Neural cell (in vitro differentiated cells): ENCODE measurements at regions not wholly inside any gene's neighbourhood (a gene's known extent, or its start where the extent isn't known, plus 50 kb on each side); places are given as distances from the start of the nearest gene placed in this dataset.
"Not testable (repeated sequence)": the region's sequence is repeated elsewhere in the genome, so short reads cannot be mapped to it uniquely, and the experiment has no call there.

Source experiments
- EP300 ChIP-seq: fragments of 450-650 bp; conservative IDR thresholded peaks from 2 replicates; pipeline ENCODE4 v1.6.1; 2014; ENCODE audit warnings: antibody characterized with exemption, mild to moderate bottlenecking, moderate library complexity; ENCODE audit not compliant: poor library complexity, severe bottlenecking
- EZH2 ChIP-seq: fragments of 200-600, 300-800 bp; shearing (Covaris generic), sonication (generic); IDR thresholded peaks from 2 replicates; pipeline ENCODE4 v1.6.1; 2014; ENCODE audit warnings: antibody characterized with exemption, low read length, borderline replicate concordance, mild to moderate bottlenecking; ENCODE audit not compliant: insufficient read depth, poor library complexity, severe bottlenecking
- MXI1 ChIP-seq: fragments of 450-650 bp; conservative IDR thresholded peaks from 2 replicates; pipeline ENCODE4 v1.6.1; 2014; ENCODE audit warnings: antibody characterized with exemption, mild to moderate bottlenecking; ENCODE audit not compliant: poor library complexity, severe bottlenecking
- POLR2AphosphoS5 ChIP-seq: IDR thresholded peaks from 2 replicates; pipeline ENCODE4 v1.6.1; 2012
- RAD21 ChIP-seq: fragments of 450-650 bp; conservative IDR thresholded peaks from 2 replicates; pipeline ENCODE4 v1.6.1; 2014; ENCODE audit warnings: antibody characterized with exemption, mild to moderate bottlenecking, moderate library complexity
- SMC3 ChIP-seq: fragments of 450-650 bp; conservative IDR thresholded peaks from 2 replicates; pipeline ENCODE4 v1.6.1; 2014; ENCODE audit warnings: antibody characterized with exemption, mild to moderate bottlenecking, moderate library complexity; ENCODE audit not compliant: poor library complexity
- TAF1 ChIP-seq: IDR thresholded peaks from 2 replicates; pipeline ENCODE4 v1.6.1; 2012; ENCODE audit warnings: low read depth
- TF ChIP-seq, protein P1 (sequence below): fragments of 450-650 bp; IDR thresholded peaks from 2 replicates; pipeline ENCODE4 v1.5.1; 2014; ENCODE audit warnings: antibody characterized with exemption, mild to moderate bottlenecking, moderate library complexity; ENCODE audit not compliant: poor library complexity, severe bottlenecking
- TF ChIP-seq, protein P2 (sequence below): IDR thresholded peaks from 2 replicates; pipeline ENCODE4 v1.6.1; 2012; ENCODE audit warnings: borderline replicate concordance

DNA sequence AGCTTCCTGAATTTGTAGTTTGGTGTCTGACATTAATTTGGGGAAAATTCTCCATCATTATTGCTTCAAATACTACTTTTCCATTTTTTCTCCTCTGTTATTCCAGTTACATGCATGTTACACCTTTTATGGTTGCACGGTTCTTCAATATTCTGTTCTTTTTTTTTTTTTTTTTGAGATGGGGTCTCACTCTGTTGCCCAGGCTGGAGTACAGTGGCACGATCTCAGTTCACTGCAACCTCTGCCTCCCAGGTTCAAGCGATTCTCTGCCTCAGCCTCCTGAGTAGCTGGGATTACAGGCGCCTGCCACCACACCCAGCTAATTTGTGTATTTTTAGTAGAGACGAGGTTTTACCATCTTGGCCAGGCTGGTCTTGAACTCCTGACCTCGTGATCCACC is 109.4 kb upstream of the XIST start:
- TF ChIP-seq, protein P1, sequence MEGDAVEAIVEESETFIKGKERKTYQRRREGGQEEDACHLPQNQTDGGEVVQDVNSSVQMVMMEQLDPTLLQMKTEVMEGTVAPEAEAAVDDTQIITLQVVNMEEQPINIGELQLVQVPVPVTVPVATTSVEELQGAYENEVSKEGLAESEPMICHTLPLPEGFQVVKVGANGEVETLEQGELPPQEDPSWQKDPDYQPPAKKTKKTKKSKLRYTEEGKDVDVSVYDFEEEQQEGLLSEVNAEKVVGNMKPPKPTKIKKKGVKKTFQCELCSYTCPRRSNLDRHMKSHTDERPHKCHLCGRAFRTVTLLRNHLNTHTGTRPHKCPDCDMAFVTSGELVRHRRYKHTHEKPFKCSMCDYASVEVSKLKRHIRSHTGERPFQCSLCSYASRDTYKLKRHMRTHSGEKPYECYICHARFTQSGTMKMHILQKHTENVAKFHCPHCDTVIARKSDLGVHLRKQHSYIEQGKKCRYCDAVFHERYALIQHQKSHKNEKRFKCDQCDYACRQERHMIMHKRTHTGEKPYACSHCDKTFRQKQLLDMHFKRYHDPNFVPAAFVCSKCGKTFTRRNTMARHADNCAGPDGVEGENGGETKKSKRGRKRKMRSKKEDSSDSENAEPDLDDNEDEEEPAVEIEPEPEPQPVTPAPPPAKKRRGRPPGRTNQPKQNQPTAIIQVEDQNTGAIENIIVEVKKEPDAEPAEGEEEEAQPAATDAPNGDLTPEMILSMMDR = not testable (repeated sequence)
- TF ChIP-seq EZH2, EP300, SMC3, POLR2AphosphoS5, TAF1, RAD21, MXI1: not testable (repeated sequence)
- TF ChIP-seq, protein P2, sequence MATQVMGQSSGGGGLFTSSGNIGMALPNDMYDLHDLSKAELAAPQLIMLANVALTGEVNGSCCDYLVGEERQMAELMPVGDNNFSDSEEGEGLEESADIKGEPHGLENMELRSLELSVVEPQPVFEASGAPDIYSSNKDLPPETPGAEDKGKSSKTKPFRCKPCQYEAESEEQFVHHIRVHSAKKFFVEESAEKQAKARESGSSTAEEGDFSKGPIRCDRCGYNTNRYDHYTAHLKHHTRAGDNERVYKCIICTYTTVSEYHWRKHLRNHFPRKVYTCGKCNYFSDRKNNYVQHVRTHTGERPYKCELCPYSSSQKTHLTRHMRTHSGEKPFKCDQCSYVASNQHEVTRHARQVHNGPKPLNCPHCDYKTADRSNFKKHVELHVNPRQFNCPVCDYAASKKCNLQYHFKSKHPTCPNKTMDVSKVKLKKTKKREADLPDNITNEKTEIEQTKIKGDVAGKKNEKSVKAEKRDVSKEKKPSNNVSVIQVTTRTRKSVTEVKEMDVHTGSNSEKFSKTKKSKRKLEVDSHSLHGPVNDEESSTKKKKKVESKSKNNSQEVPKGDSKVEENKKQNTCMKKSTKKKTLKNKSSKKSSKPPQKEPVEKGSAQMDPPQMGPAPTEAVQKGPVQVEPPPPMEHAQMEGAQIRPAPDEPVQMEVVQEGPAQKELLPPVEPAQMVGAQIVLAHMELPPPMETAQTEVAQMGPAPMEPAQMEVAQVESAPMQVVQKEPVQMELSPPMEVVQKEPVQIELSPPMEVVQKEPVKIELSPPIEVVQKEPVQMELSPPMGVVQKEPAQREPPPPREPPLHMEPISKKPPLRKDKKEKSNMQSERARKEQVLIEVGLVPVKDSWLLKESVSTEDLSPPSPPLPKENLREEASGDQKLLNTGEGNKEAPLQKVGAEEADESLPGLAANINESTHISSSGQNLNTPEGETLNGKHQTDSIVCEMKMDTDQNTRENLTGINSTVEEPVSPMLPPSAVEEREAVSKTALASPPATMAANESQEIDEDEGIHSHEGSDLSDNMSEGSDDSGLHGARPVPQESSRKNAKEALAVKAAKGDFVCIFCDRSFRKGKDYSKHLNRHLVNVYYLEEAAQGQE = not testable (repeated sequence)
